WTC11 (cell line): ENCODE measurements at regions not wholly inside any gene's neighbourhood (a gene's known extent, or its start where the extent isn't known, plus 50 kb on each side); places are given as distances from the start of the nearest gene placed in this dataset.

Experiments used
- ATAC-seq: fragments of 200-7000 bp; cut with Tn5 transposase; 2 replicates; pipeline ENCODE4 v1.10.0; 2021; ENCODE audit warnings: mild to moderate bottlenecking, moderate library complexity
- CTCF ChIA-PET: fragments of 300-600 bp; sonication (Branson Sonifier 250); formaldehyde crosslinking; loops from one replicate; lab custom pipeline; 2021; ENCODE audit warnings: antibody characterized with exemption; lab: Charles Lee
- POLR2A ChIA-PET: fragments of 350-600 bp; sonication (Branson Sonifier 250); formaldehyde crosslinking; loops from one replicate; lab custom pipeline; 2021; ENCODE audit warnings: antibody characterized with exemption; lab: Charles Lee
- DNase-seq: peaks from one replicate; pipeline ENCODE4 v3.0.0; 2021; ENCODE audit warnings: low spot score
- H3K27ac Mint-ChIP-seq: 2 replicates; pipeline ENCODE4 v1.8.0; 2021; ENCODE audit warnings: mixed read lengths
- H3K27me3 Mint-ChIP-seq: 2 replicates; pipeline ENCODE4 v1.8.0; 2021; ENCODE audit warnings: low read depth, mild to moderate bottlenecking, moderate library complexity, mixed read lengths
- H3K36me3 Mint-ChIP-seq: 2 replicates; pipeline ENCODE4 v1.8.0; 2021; ENCODE audit warnings: mixed read lengths
- H3K4me1 Mint-ChIP-seq: 2 replicates; pipeline ENCODE4 v1.8.0; 2022; ENCODE audit warnings: mixed read lengths
- H3K4me3 Mint-ChIP-seq: 2 replicates; pipeline ENCODE4 v1.8.0; 2021; ENCODE audit warnings: mild to moderate bottlenecking, moderate library complexity, mixed read lengths
- H3K9me3 Mint-ChIP-seq: 2 replicates; pipeline ENCODE4 v1.8.0; 2021; ENCODE audit warnings: mixed read lengths
- ARID4B ChIP-seq: sonication (generic); formaldehyde crosslinking; IDR thresholded peaks from 2 replicates; pipeline ENCODE4 v1.8.0; 2023; ENCODE audit warnings: missing genetic modification reagents, mild to moderate bottlenecking, borderline replicate concordance
- ATF1 ChIP-seq: sonication (generic); formaldehyde crosslinking; IDR thresholded peaks from 2 replicates; pipeline ENCODE4 v1.8.1; 2023; ENCODE audit warnings: mild to moderate bottlenecking, moderate library complexity, missing genetic modification reagents
- ERG ChIP-seq: fragments of 250-450 bp; sonication (Bioruptor Pico); IDR thresholded peaks from 2 replicates; pipeline ENCODE4 v1.8.0; 2021; ENCODE audit warnings: mild to moderate bottlenecking
- ESRRA ChIP-seq: sonication (generic); formaldehyde crosslinking; IDR thresholded peaks from 2 replicates; pipeline ENCODE4 v1.8.1; 2022; ENCODE audit warnings: mild to moderate bottlenecking, missing genetic modification reagents, borderline replicate concordance
- ETV6 ChIP-seq: sonication (generic); formaldehyde crosslinking; IDR thresholded peaks from 2 replicates; pipeline ENCODE4 v1.8.1; 2022; ENCODE audit warnings: mild to moderate bottlenecking, missing genetic modification reagents
- GTF2I ChIP-seq: fragments of 250-450 bp; sonication (Bioruptor Pico); conservative IDR thresholded peaks from 2 replicates; pipeline ENCODE4 v1.4.0; 2021; ENCODE audit warnings: mild to moderate bottlenecking
- IRF1 ChIP-seq: sonication (generic); formaldehyde crosslinking; IDR thresholded peaks from 2 replicates; pipeline ENCODE4 v1.8.0; 2023; ENCODE audit warnings: missing genetic modification reagents
- JAZF1 ChIP-seq: fragments of 250-450 bp; sonication (Bioruptor Pico); IDR thresholded peaks from 2 replicates; pipeline ENCODE4 v1.9.0; 2021; ENCODE audit warnings: moderate library complexity, mild to moderate bottlenecking, inconsistent platforms
- JUN ChIP-seq: sonication (generic); formaldehyde crosslinking; IDR thresholded peaks from 2 replicates; pipeline ENCODE4 v1.8.0; 2023; ENCODE audit warnings: mild to moderate bottlenecking, missing genetic modification reagents
- PRRX2 ChIP-seq: fragments of 250-450 bp; sonication (Bioruptor Pico); IDR thresholded peaks from 2 replicates; pipeline ENCODE4 v1.8.0; 2021; ENCODE audit warnings: mild to moderate bottlenecking
- RORB ChIP-seq: fragments of 250-450 bp; sonication (Bioruptor Pico); IDR thresholded peaks from 2 replicates; pipeline ENCODE4 v1.9.0; 2021; ENCODE audit warnings: mild to moderate bottlenecking
- SMAD3 ChIP-seq: sonication (generic); formaldehyde crosslinking; IDR thresholded peaks from 2 replicates; pipeline ENCODE4 v1.8.0; 2022; ENCODE audit warnings: missing genetic modification reagents, mild to moderate bottlenecking, borderline replicate concordance
- SMAD4 ChIP-seq: sonication (generic); formaldehyde crosslinking; IDR thresholded peaks from 2 replicates; pipeline ENCODE4 v1.8.0; 2022; ENCODE audit warnings: mild to moderate bottlenecking, missing genetic modification reagents
- TEAD4 ChIP-seq: sonication (generic); formaldehyde crosslinking; IDR thresholded peaks from 2 replicates; pipeline ENCODE4 v1.8.0; 2022; ENCODE audit warnings: mild to moderate bottlenecking, missing genetic modification reagents
- ZBTB43 ChIP-seq: sonication (generic); formaldehyde crosslinking; IDR thresholded peaks from 2 replicates; pipeline ENCODE4 v1.8.1; 2023; ENCODE audit warnings: mild to moderate bottlenecking, missing genetic modification reagents
- ZNF219 ChIP-seq: sonication (generic); formaldehyde crosslinking; IDR thresholded peaks from 2 replicates; pipeline ENCODE4 v1.8.0; 2023; ENCODE audit warnings: missing genetic modification reagents, mild to moderate bottlenecking, borderline replicate concordance
- ZNF263 ChIP-seq: sonication (generic); formaldehyde crosslinking; IDR thresholded peaks from 2 replicates; pipeline ENCODE4 v1.8.1; 2022; ENCODE audit warnings: low read depth, mild to moderate bottlenecking, moderate library complexity, missing genetic modification reagents
- ZNF396 ChIP-seq: fragments of 250-450 bp; sonication (Bioruptor Pico); IDR thresholded peaks from 2 replicates; pipeline ENCODE4 v1.8.0; 2021; ENCODE audit warnings: mild to moderate bottlenecking, moderate library complexity, borderline replicate concordance
- ZNF671 ChIP-seq: fragments of 250-450 bp; sonication (Bioruptor Pico); IDR thresholded peaks from 2 replicates; pipeline ENCODE4 v1.8.0; 2021; ENCODE audit warnings: mild to moderate bottlenecking

- TF ChIP-seq IRF1 (no peak), ZNF671 (CRISPR knock-in tag) (no peak), ESRRA (CRISPR knock-in tag) (no peak), JAZF1 (CRISPR knock-in tag) (no peak), PRRX2 (CRISPR knock-in tag) (no peak), ETV6 (no peak), GTF2I (no peak), ZNF396 (CRISPR knock-in tag) (no peak), ATF1 (CRISPR knock-in tag) (no peak), ERG (CRISPR knock-in tag) (no peak), RORB (CRISPR knock-in tag) (no peak), ARID4B (CRISPR knock-in tag) (no peak)
Observed at GRCh38 chr2:52084759-52085158, 1052.8 kb upstream of the NRXN1 start (continued).

- ATAC-seq (no peak), DNase-seq (no peak)
- Mint-ChIP-seq H3K27ac (no peak overlapping the region), H3K4me1 (peaks cover 28% of the 10 kb centered on the region), H3K9me3 (no peaks in the 10 kb centered on the region), H3K27me3 (no peaks in the 10 kb centered on the region), H3K36me3 (no peaks in the 10 kb centered on the region), H3K4me3 (no peak overlapping the region)
- CTCF ChIA-PET, result no interaction called here
- POLR2A ChIA-PET, result no interaction called here
- TF ChIP-seq SMAD4, result no peak
- TF ChIP-seq ZNF263, result no peak
- no peak for TF ChIP-seq ARID4B (CRISPR knock-in tag)
- no peak for TF ChIP-seq SMAD3 (CRISPR knock-in tag)
- TF ChIP-seq ZBTB43 (CRISPR knock-in tag), result no peak
- no peak for TF ChIP-seq JUN (CRISPR knock-in tag)
- no peak for TF ChIP-seq ZNF219
- TF ChIP-seq ATF1 (CRISPR knock-in tag), result no peak
- TF ChIP-seq TEAD4 (CRISPR knock-in tag), result no peak
Observed at GRCh38 chr2:52083214-52083613, 1051.3 kb upstream of the NRXN1 start.
